T-helper 1 cell (primary cell): ENCODE measurements at regions not wholly inside any gene's neighbourhood (a gene's known extent, or its start where the extent isn't known, plus 50 kb on each side); places are given as distances from the start of the nearest gene placed in this dataset.
"Not testable (repeated sequence)": the region's sequence is repeated elsewhere in the genome, so short reads cannot be mapped to it uniquely, and the experiment has no call there.

ENCODE experiments used
- DNase-seq, 5 donors: peaks; one replicate each; pipeline ENCODE4 v3.0.0-alpha.2; 2012 to 2020

GRCh38 chr18:9021458-9021857, 81.0 kb upstream of the NDUFV2 start:
- DNase-seq: no peak

GRCh38 chr18:9022397-9023155, 79.9 kb upstream of the NDUFV2 start:
- no peak for DNase-seq

GRCh38 chr18:9024031-9024646, 78.4 kb upstream of the NDUFV2 start:
- DNase-seq: not testable (repeated sequence)

- no peak for DNase-seq
Measured at GRCh38 chr18:9025091-9025838, 77.2 kb upstream of the NDUFV2 start.

- DNase-seq: no peak
Measured at GRCh38 chr18:9029131-9029530, 73.4 kb upstream of the NDUFV2 start.

- no peak for DNase-seq
Measured at GRCh38 chr18:9032519-9032918, 70.0 kb upstream of the NDUFV2 start.

- no peak for DNase-seq
Measured at GRCh38 chr18:9038277-9038871, 64.1 kb upstream of the NDUFV2 start.

- no peak for DNase-seq
Measured at GRCh38 chr18:9039441-9040071, 62.9 kb upstream of the NDUFV2 start.

- DNase-seq: no peak
Measured at GRCh38 chr18:9042766-9043481, 59.6 kb upstream of the NDUFV2 start.

GRCh38 chr18:9043581-9043980, 58.9 kb upstream of the NDUFV2 start:
- DNase-seq: no peak

- no peak for DNase-seq
Measured at GRCh38 chr18:9047715-9048114, 54.8 kb upstream of the NDUFV2 start.

- DNase-seq: peak in 1 of 5 donors; percentile 18
Measured at GRCh38 chr18:9048236-9048635, 54.3 kb upstream of the NDUFV2 start.

- peak in 1 of 5 donors; percentile 33 for DNase-seq
Measured at GRCh38 chr18:9048808-9049494, 53.5 kb upstream of the NDUFV2 start.

GRCh38 chr18:9049495-9049809, 53.0 kb upstream of the NDUFV2 start:
- no peak for DNase-seq

GRCh38 chr18:9050628-9051284, 51.7 kb upstream of the NDUFV2 start:
- DNase-seq: not testable (repeated sequence)
